ENCODE measurements at regions not wholly inside any gene's neighbourhood (a gene's known extent, or its start where the extent isn't known, plus 50 kb on each side); places are given as distances from the start of the nearest gene placed in this dataset.

DNA sequence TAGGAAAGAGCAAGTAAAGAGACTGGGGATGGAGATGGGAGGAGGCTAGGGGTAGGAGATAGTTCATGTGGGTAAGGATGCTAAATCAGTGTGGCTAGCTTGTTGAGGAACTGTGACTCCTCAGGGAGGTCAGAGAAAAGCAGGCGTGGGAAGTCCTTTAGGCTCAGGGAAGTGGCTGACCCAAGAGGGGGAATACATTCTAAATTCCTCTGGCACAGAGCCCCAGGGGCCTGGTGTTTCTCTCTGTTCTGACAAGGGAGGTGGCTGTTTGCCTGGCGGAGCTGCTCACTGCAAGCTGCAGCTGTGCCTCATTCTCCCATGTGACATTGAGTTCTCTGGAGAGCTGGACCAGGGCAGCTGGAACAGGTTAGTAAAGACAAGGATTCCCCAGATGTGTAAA, 152.2 kb upstream of the SLC38A2 start:
- peak; percentile 46 for DNase-seq (ENCODE audit: low read depth)
- TF ChIP-seq CTCF (IDR thresholded peaks at IDR 0.05; ENCODE audit: low read depth, low read length, missing control alignments), result no peak
- H3K4me3 ChIP-seq (ENCODE audit: low read depth, low read length), result no peak overlapping the region
- in situ Hi-C loops (cut with HindIII; ENCODE audit: low sequenced_read_pairs), result no loop called here

- no peak for TF ChIP-seq CTCF (IDR thresholded peaks at IDR 0.05; ENCODE audit: low read depth, low read length, missing control alignments)
- peak; percentile 28 for DNase-seq (ENCODE audit: low read depth)
- no peak overlapping the region for H3K4me3 ChIP-seq (ENCODE audit: low read depth, low read length)
- in situ Hi-C loops (cut with HindIII; ENCODE audit: low sequenced_read_pairs), result no loop called here
Measured at GRCh38 chr12:46523863-46524770, 151.5 kb upstream of the SLC38A2 start.

- no peak for DNase-seq (ENCODE audit: low read depth)
- TF ChIP-seq CTCF (IDR thresholded peaks at IDR 0.05; ENCODE audit: low read depth, low read length, missing control alignments), result no peak
- in situ Hi-C loops (cut with HindIII; ENCODE audit: low sequenced_read_pairs), result no loop called here
- H3K4me3 ChIP-seq (ENCODE audit: low read depth, low read length), result no peak overlapping the region
Measured at GRCh38 chr12:46523446-46523845, 150.9 kb upstream of the SLC38A2 start.

DNA sequence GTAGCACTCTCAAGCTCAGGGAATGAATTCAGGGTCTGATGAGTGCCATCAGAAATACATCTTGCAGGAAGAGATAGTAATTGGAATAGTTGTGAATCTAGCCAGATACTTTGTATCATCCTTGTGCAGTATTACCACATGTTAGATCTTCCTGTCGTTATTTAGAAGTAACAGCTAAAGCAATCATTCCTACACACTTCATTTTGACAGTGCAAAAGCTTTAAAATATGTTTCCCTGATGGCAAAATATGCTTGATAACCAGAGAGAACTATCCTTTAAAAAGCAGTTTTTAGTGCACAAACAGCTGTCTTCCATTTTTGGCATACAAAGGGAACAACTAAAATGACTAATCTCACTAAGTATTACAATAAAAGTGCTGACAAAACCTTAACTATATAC, 149.5 kb upstream of the SLC38A2 start:
- no peak for TF ChIP-seq CTCF (IDR thresholded peaks at IDR 0.05; ENCODE audit: low read depth, low read length, missing control alignments)
- no peak for DNase-seq (ENCODE audit: low read depth)
- in situ Hi-C loops (cut with HindIII; ENCODE audit: low sequenced_read_pairs), result no loop called here
- H3K4me3 ChIP-seq (ENCODE audit: low read depth, low read length), result no peak overlapping the region

DNA sequence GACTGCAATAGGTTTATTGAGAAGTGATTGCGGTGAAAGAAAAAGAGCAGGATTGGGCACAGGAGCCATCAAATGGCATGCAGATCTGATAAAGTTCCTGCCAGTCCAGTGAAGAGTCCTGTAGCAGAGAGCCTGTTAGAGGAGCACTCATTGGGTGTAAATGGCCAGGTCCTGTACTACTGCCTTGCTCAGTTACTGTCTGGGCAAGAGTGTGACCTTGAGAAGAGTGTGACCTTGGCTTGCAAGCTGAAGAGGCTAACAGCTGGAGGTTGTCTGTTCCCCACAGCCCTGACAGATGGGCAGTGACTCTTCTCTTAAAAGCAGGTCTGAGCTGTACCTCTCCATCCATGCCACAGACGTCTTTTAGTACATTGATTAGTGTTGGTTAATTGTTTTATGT, 148.6 kb upstream of the SLC38A2 start:
- no peak overlapping the region for H3K4me3 ChIP-seq (ENCODE audit: low read depth, low read length)
- in situ Hi-C loops (cut with HindIII; ENCODE audit: low sequenced_read_pairs), result no loop called here
- DNase-seq (ENCODE audit: low read depth), result no peak
- TF ChIP-seq CTCF (IDR thresholded peaks at IDR 0.05; ENCODE audit: low read depth, low read length, missing control alignments), result no peak

GRCh38 chr12:46519407-46519806, 146.8 kb upstream of the SLC38A2 start:
- TF ChIP-seq CTCF (IDR thresholded peaks at IDR 0.05; ENCODE audit: low read depth, low read length, missing control alignments), result no peak
- in situ Hi-C loops (cut with HindIII; ENCODE audit: low sequenced_read_pairs), result no loop called here

More at GRCh38 chr12:46519407-46519806, 146.8 kb upstream of the SLC38A2 start:
- no peak overlapping the region for H3K4me3 ChIP-seq (ENCODE audit: low read depth, low read length)
- DNase-seq (ENCODE audit: low read depth), result no peak

Data from astrocyte of the cerebellum (primary cell).